Stomach (tissue), 4 donors: ENCODE measurements at regions not wholly inside any gene's neighbourhood (a gene's known extent, or its start where the extent isn't known, plus 50 kb on each side); places are given as distances from the start of the nearest gene placed in this dataset.
"Not testable (repeated sequence)": the region's sequence is repeated elsewhere in the genome, so short reads cannot be mapped to it uniquely, and the experiment has no call there.

ENCODE experiments used
- CTCF ChIP-seq, 7 experiments: fragments of 450-650 bp in 4 of 7; fragments of 200-600 bp in 3 of 7; sonication (generic) in 3 of 7; IDR thresholded peaks; one replicate each; pipeline ENCODE4 v1.5.1; 2016 to 2019; ENCODE audit warnings: antibody characterized with exemption in 7 of 7, control low read depth in 2 of 7, mild to moderate bottlenecking in 1 of 7
- POLR2A ChIP-seq, 4 donors: fragments of 450-650 bp; IDR thresholded peaks; one replicate each; pipeline ENCODE4 v1.6.1; 2016; ENCODE audit warnings: antibody characterized with exemption in 4 of 4, control low read depth in 2 of 4, mild to moderate bottlenecking in 1 of 4, moderate library complexity in 1 of 4
- POLR2AphosphoS5 ChIP-seq, 3 donors: sonication (generic); formaldehyde crosslinking; IDR thresholded peaks; one replicate each; pipeline ENCODE4 v1.6.1; 2016; ENCODE audit warnings: antibody characterized with exemption in 3 of 3

- not testable (repeated sequence) for TF ChIP-seq POLR2A, POLR2AphosphoS5, CTCF (IDR thresholded peaks at IDR 0.05)
These were observed 191.2 kb upstream of the IRF2BP2 start for GRCh38 chr1:234801147-234801546.
